Peyer's patch (tissue), 4 donors: ENCODE measurements at regions not wholly inside any gene's neighbourhood (a gene's known extent, or its start where the extent isn't known, plus 50 kb on each side); places are given as distances from the start of the nearest gene placed in this dataset.

Experiments used
- CTCF ChIP-seq, 6 experiments: fragments of 450-650 bp in 4 of 6; fragments of 200-600 bp in 2 of 6; sonication (generic) in 1 of 6; IDR thresholded peaks; one replicate each; pipeline ENCODE4 v1.5.1; 2017 to 2019; ENCODE audit warnings: antibody characterized with exemption in 6 of 6, mild to moderate bottlenecking in 3 of 6, moderate library complexity in 1 of 6
- POLR2A ChIP-seq, 2 donors: fragments of 450-650 bp; IDR thresholded peaks; one replicate each; pipeline ENCODE4 v1.5.1; 2017; ENCODE audit warnings: antibody characterized with exemption in 2 of 2, mild to moderate bottlenecking in 2 of 2, moderate library complexity in 2 of 2

- TF ChIP-seq CTCF (IDR thresholded peaks at IDR 0.05) (no peak), POLR2A (IDR thresholded peaks at IDR 0.05) (no peak)
Measured at GRCh38 chr6:105807905-105808304, 278.2 kb upstream of the PRDM1 start.
